ENCODE measurements at regions not wholly inside any gene's neighbourhood (a gene's known extent, or its start where the extent isn't known, plus 50 kb on each side); places are given as distances from the start of the nearest gene placed in this dataset.
A peak's percentile ranks its signal among the peaks of the same experiment; 100 is the strongest.

DNA sequence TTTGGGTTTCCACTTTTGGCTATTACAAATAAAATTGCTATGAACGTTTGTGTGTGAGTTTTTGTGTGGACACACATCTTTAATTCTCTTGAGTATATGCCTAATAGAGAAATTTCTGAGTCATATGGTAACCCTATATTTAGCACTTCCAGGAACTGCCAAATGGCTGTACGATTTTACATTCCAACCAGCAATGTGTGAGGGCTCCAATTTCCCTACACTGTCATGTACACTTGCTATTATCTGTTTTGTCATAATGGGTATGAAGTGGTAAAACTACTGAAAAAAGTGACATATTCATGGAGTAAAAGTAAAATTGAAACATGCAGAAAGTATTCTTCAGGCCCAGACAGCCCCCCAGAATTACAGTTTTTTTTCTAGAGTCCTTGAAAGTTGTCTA lies 59.6 kb upstream of the ESR1 start:
- no peak overlapping the region for H3K27ac ChIP-seq
- no peak overlapping the region for H3K4me3 ChIP-seq
- DNase-seq = no peak
- CTCF ChIA-PET = no interaction called here
- intact Hi-C loops (cut with micrococcal nuclease; ENCODE audit: unreplicated experiment) = no loop called here
- POLR2A ChIA-PET (ENCODE audit: unreplicated experiment) = no interaction called here
- H3K36me3 ChIP-seq (ENCODE audit: low read depth) = no peaks in the 10 kb centered on the region
- H3K27me3 ChIP-seq (ENCODE audit: insufficient read depth, low read depth) = no peaks in the 10 kb centered on the region
- H3K9me3 ChIP-seq (ENCODE audit: insufficient read depth, low read depth) = no peaks in the 10 kb centered on the region; the same call in 1 of the 2 replicates
- H3K4me1 ChIP-seq (replicated peaks; ENCODE audit: insufficient read depth) = peaks cover 2% of the 10 kb centered on the region; the same call in 1 of the 2 replicates
- H3K4me2 ChIP-seq = no peak overlapping the region
- no peaks in the 10 kb centered on the region for H3K79me2 ChIP-seq (ENCODE audit: low read depth)
- 0 out of 2 replicates have a peak, but pooled peaks cover 5% of the 10 kb centered on the region for H3K9me2 ChIP-seq (ENCODE audit: insufficient read depth)
- TF ChIP-seq, protein P1, sequence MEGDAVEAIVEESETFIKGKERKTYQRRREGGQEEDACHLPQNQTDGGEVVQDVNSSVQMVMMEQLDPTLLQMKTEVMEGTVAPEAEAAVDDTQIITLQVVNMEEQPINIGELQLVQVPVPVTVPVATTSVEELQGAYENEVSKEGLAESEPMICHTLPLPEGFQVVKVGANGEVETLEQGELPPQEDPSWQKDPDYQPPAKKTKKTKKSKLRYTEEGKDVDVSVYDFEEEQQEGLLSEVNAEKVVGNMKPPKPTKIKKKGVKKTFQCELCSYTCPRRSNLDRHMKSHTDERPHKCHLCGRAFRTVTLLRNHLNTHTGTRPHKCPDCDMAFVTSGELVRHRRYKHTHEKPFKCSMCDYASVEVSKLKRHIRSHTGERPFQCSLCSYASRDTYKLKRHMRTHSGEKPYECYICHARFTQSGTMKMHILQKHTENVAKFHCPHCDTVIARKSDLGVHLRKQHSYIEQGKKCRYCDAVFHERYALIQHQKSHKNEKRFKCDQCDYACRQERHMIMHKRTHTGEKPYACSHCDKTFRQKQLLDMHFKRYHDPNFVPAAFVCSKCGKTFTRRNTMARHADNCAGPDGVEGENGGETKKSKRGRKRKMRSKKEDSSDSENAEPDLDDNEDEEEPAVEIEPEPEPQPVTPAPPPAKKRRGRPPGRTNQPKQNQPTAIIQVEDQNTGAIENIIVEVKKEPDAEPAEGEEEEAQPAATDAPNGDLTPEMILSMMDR (conservative IDR thresholded peaks at IDR 0.05) = no peak
- TF ChIP-seq EZH2 (IDR thresholded peaks at IDR 0.05; ENCODE audit: low read depth) = no peak
- H4K20me1 ChIP-seq (ENCODE audit: insufficient read depth) = no peaks in the 10 kb centered on the region
- H3F3A ChIP-seq (ENCODE audit: insufficient read depth, low read depth) = no peaks in the 10 kb centered on the region; the same call in 1 of the 2 replicates
- no TSS peak for BruUV-seq (replicated peaks)
- no peak overlapping the region for H2AFZ ChIP-seq

DNA sequence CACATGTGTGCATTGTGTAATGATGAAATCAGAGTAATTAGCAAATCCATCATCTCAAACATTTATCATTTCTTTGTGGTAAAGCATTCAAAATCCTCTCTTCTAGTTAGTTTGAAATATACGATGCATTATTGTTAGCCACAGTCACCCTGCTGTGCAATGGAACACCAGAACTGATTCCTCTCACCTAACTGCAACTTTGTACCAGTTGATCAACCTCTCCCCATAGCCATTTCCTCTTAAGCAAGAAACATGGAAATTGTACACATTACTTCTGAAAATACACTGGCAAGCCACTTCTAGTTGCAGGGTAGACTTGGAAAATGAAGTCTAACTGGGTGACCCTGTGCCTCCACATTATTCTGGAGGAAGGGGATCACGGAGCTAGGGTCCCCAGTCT lies 58.1 kb upstream of the ESR1 start:
- intact Hi-C loops (cut with micrococcal nuclease; ENCODE audit: unreplicated experiment) = no loop called here
- CTCF ChIA-PET = no interaction called here
- POLR2A ChIA-PET (ENCODE audit: unreplicated experiment) = no interaction called here

DNA sequence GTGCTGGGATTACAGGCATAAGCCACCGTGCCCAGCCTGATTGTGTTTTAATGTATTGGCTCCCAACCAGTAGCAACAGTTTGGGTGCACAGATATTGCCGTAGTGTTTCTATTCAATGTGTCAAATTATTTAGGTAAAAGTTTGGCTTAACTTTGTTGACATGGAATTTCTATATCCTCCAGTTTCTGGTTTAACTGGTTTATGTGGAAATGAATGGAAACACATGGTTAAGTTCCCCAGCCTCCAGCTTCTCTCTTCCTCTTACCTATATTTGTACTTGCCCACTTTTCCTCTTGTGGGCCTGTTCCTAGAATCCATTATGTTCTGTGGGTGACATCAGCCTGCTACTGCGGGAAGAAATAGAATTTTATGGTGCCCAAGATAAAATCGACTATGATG lies 53.9 kb upstream of the ESR1 start:
- H3K4me2 ChIP-seq = peak overlapping the region; percentile 21
- H3F3A ChIP-seq (ENCODE audit: insufficient read depth, low read depth) = peaks cover 2% of the 10 kb centered on the region; the same call in 1 of the 2 replicates
- no peak overlapping the region for H3K4me3 ChIP-seq
- H3K4me1 ChIP-seq (replicated peaks; ENCODE audit: insufficient read depth) = peaks cover 16% of the 10 kb centered on the region
- DNase-seq = peak in 1 of 2 experiments; percentile 63
- H2AFZ ChIP-seq = 0 out of 2 replicates have a peak overlapping the region, but pooled peaks have one; percentile 45
- H4K20me1 ChIP-seq (ENCODE audit: insufficient read depth) = no peaks in the 10 kb centered on the region
- H3K9me3 ChIP-seq (ENCODE audit: insufficient read depth, low read depth) = no peaks in the 10 kb centered on the region
- no peaks in the 10 kb centered on the region for H3K79me2 ChIP-seq (ENCODE audit: low read depth)
- ChIA-PET POLR2A (ENCODE audit: unreplicated experiment) (no interaction called here), CTCF (no interaction called here)
- BruUV-seq (replicated peaks) = no TSS peak
- H3K27me3 ChIP-seq (ENCODE audit: insufficient read depth, low read depth) = no peaks in the 10 kb centered on the region
- no peaks in the 10 kb centered on the region for H3K36me3 ChIP-seq (ENCODE audit: low read depth)
- no peak for TF ChIP-seq EZH2 (IDR thresholded peaks at IDR 0.05; ENCODE audit: low read depth)
- TF ChIP-seq, protein P1 (conservative IDR thresholded peaks at IDR 0.05) = no peak
- H3K9me2 ChIP-seq (ENCODE audit: insufficient read depth) = 0 out of 2 replicates have a peak, but pooled peaks cover 3% of the 10 kb centered on the region
- no peak overlapping the region for H3K27ac ChIP-seq
- intact Hi-C loops (cut with micrococcal nuclease; ENCODE audit: unreplicated experiment) = no loop called here

More for the DNA sequence above, 58.1 kb upstream of the ESR1 start:
- no peak overlapping the region for H3K4me3 ChIP-seq
- no peak for DNase-seq
- H3K79me2 ChIP-seq (ENCODE audit: low read depth) = no peaks in the 10 kb centered on the region
- no peak overlapping the region for H3K4me2 ChIP-seq
- TF ChIP-seq EZH2 (IDR thresholded peaks at IDR 0.05; ENCODE audit: low read depth) = no peak
- TF ChIP-seq, protein P1 (conservative IDR thresholded peaks at IDR 0.05) = no peak
- H3K36me3 ChIP-seq (ENCODE audit: low read depth) = no peaks in the 10 kb centered on the region
- no peaks in the 10 kb centered on the region for H3K27me3 ChIP-seq (ENCODE audit: insufficient read depth, low read depth)
- peaks cover 2% of the 10 kb centered on the region; the same call in 1 of the 2 replicates for H3F3A ChIP-seq (ENCODE audit: insufficient read depth, low read depth)
- no peaks in the 10 kb centered on the region; the same call in 1 of the 2 replicates for H3K9me3 ChIP-seq (ENCODE audit: insufficient read depth, low read depth)
- H3K4me1 ChIP-seq (replicated peaks; ENCODE audit: insufficient read depth) = peaks cover 16% of the 10 kb centered on the region
- no peaks in the 10 kb centered on the region for H4K20me1 ChIP-seq (ENCODE audit: insufficient read depth)
- H3K9me2 ChIP-seq (ENCODE audit: insufficient read depth) = 0 out of 2 replicates have a peak, but pooled peaks cover 5% of the 10 kb centered on the region
- H3K27ac ChIP-seq = no peak overlapping the region
- no peak overlapping the region for H2AFZ ChIP-seq
- BruUV-seq (replicated peaks) = no TSS peak

All from PC-9 (cell line).